HG03469 (cell line): ENCODE measurements at regions not wholly inside any gene's neighbourhood (a gene's known extent, or its start where the extent isn't known, plus 50 kb on each side); places are given as distances from the start of the nearest gene placed in this dataset.
"Not testable (repeated sequence)": the region's sequence is repeated elsewhere in the genome, so short reads cannot be mapped to it uniquely, and the experiment has no call there.

Experiments
- ATAC-seq: cut with Tn5 transposase; IDR thresholded peaks from one replicate; pipeline ENCODE4 v1.9.1; 2021; ENCODE audit warnings: mild to moderate bottlenecking, moderate library complexity, moderate number of reproducible peaks; ENCODE audit not compliant: unreplicated experiment

DNA sequence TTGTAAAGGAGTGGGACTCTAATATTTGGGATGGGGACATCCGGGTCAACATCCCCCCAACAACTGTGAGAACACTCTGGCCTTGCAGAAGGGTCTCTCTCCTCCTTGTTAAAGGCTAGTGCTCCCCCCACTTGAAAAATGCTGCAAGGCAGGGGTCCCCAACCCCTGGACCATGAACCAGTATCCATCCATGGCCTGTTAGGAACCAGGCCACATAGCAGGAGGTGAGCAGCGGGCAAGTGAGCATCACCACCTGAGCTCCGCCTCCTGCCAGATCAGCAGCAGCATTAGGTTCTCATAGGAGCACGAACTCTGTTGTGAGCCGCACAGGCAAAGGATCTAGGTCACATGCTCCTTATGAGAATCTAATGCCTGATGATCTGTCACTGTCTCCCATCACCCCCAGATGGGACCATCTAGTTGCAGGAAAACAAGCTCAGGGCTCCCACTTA lies 243.9 kb upstream of the ID2 start:
- ATAC-seq, result no peak

DNA sequence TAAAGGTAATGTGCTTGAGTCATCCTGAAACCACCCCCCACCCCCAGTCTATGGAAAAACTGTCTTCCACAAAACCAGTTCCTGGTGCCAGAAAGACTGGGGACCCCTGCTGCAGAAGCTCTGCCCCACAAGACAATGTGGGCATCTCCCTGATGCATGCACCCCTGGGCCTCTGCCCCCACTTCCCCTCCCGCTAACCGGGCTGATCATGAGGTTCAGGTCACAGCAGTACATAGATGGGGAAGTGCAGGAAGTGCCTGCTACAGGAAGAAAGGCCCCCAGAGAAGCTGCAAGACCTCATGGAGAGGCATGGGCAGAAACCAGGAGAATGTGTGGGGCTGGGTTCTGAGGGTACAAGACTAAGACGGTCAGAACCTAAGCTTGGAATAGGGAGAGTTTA lies 243.4 kb upstream of the ID2 start:
- ATAC-seq, result no peak

DNA sequence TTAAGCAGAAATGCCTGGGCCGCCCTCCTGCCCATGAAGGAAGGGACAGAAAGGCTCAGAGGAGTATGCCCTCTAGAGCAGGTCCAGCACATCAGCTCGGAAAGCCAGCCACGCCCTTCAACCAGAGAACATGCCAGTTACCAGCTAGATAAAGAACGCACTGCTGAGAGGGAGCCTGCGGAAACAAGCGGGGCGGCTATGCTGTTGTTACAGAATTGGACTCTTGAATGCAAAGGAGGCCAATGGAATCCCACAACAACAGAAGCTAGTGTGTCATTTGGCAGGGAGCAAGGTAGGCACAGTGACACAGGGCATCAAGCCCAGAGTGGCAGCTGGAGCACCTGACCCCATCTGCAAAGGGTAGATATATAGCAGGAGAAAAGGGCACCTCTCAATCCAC lies 242.9 kb upstream of the ID2 start:
- no peak for ATAC-seq

DNA sequence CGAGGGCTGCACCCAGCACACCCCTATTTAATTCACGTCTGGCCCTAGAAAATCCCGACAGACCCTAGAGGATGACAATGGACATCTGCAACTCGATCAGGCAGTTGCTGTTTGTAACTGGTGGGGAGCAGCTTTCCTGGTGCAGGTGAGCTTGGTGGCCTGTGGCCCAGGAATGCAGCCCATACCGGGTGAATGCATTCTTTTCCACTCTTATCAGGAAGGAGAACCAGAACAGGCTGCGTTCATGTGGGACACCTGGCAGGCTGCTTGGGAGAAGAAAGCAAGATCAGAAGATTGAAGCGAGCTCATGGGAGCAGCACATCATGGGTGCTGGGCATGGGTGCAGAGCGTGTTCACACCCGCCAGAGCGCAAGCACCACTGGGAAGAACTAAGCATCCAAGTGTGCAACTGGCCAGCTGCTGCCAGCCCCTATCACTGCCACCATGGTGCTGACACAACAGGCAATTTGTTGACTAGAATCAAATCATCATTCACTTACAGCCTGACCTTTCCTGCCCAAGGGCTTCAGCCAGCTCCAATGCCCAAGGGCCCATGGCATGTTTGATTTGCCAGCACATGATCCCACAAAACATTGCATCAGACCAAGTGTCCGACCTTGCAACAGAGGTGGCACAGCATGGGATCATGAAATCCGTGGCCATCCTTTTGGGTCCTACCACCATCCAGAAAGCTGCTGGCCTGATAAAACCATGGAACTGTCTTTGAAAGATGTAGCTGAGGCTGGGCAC lies 241.7 kb upstream of the ID2 start:
- ATAC-seq, result no peak

DNA sequence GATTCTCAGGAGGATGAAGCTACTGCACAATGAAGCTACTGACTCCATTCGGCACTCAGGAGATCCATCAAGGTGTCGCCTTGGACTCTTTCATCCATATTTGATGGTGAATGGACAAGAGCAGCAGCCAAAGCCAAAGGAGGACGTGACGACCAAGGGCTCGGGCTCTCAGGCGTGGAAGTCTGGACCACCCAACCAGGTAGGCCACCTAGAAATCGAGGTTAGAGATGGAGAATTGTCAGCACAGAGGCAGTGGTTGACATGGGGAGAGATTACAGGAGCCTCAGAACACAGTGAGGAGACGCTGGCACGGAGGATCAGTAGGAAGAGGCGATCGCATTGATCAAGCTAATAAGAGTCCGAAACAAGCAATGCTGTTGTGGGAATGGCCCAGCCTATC lies 240.5 kb upstream of the ID2 start:
- ATAC-seq, result no peak

DNA sequence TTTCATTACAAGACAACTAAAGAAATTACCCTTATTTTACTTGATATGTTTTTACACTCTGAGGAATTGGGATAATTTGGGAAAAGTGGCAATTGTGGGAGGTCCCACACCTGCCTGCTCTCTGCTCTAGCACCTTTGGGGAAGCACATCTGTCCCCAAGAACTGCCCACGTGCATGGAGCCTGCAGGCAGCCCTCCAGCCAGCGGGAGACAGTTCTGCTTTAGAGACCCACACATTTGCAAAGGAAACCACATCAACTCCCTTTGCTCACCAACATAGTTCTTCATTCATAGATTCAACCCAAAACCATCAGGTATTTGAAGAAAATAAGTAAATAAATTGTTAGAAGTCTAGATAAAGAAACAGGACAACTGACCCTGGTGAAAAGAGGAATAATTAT lies 239.9 kb upstream of the ID2 start:
- ATAC-seq, result peak; percentile 73

DNA sequence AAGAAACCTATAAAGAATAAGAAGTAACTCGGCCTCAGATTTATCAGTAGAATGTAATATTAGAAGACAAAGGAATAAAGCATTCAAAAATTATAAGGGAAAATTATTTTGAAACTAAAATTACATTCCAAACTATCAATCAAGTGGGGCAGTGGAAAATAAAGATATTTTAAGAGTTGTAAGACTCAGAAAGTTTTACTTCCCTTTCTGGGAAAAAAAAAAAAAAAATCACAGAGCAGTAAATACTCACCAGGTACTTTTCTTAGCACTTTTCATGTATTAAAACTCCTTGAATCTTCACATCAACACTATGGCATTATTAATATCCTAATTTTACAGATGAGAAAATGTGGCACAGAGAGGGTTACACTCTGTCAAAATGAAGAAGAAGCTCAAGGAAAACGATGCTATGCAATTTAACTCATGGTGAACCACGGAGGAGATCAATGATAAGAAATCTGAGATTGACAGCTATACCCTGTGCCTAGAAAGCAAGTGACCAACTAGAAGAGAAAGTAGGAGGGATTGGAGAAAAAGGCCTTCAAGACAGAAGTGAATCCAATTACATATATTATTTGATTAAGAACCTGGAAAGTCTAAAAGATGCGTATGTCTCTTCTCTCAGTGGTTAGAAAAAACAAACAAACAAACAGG lies 238.9 kb upstream of the ID2 start:
- no peak for ATAC-seq

DNA sequence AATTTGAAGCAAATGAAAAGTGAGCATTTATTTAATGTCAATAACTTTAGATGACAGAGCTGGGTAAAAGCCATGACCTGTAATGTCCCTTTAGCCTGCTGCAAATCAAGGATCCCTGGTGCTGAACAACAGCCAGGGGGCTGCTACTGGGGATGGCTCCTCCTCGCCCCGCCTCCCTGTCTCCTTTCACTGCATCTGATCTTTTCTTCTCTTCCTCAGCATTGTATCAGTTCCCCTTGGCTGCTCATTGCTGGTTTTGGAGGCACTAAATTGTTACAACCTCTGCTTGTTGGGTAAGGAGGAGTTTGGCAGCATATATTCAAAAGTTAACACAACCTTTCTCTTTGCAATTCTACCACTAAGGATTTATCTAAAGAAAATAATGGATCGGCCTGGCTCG lies 236.3 kb upstream of the ID2 start:
- no peak for ATAC-seq

DNA sequence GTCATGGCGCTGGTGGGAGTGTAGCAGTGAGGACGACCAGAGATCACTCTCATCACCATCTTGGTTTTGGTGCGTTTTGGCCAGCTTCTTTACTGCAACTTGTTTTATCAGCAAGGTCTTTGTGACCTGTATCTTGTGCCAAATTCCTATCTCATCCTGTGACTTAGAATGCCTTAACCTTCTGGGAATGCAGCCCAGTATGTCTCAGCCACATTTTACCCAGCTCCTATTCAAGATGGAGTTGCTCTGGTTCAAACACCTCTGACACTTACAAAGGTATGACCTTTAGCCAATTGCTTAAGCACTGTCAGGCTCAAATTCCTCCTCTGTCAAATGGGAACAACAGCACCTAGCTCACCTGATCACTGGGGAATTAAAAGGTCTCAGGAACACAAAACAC lies 235.1 kb upstream of the ID2 start:
- ATAC-seq, result not testable (repeated sequence)

DNA sequence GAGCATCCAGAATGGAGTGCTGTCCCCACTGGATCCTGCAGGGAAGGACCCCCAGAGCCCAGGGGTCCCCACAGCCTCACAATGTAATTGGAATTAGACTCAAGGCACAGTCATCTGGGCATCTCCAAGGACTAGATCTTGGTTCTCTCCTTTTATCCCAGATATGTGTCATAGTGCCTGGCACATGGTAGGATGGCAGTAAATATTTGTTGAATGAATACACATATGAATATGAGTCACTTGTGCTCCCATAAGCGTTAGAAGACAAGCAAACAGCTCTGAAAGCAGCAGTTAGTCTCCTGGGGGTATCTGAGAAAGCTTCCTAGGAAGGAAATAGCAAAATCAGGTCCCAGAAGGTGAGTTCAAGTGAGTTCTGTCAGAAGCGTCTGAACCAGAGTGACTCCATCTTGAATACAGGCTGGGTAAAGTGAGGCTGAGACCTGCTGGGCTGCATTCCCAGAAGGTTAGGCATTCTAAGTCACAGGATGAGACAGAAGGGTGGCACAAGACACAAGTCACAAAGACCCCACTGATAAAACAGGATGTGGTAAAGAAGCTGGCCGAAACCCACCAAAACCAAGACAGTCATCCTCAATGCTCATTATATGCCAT lies 234.1 kb upstream of the ID2 start:
- ATAC-seq, result no peak

DNA sequence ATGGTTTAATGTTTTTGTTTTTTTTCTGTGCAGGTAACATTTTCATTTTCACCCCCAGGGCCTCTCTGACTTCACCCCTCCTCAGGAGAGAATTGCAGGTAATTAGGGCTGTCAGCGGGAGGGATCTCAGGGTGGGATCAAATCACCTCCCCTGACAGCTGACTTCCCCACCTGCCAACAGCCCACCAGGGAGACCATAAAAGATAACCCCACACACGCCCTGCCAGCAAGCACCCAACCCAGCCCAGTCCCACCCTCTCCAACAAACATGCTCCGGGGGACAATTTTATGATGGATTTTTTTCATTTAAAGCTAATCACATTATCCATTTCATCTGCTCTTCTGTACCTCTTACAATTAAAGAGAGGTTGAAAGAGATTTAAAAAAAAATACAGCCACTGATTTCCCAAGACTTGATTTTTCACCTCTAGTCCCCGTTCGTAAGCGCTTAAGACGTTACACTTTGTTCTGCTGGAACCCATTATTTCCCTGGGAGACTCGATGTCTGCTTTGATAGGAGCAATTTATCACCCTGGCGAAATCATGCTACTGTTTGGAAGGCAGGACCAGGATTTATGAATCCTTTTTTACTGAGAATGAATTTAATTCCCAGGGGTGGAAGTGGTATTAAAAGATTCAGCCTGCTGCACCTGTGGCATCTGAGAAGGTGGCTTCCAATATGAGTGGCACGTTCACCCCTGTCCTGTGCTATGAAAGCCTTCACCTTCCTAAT lies 232.9 kb upstream of the ID2 start:
- ATAC-seq, result no peak

DNA sequence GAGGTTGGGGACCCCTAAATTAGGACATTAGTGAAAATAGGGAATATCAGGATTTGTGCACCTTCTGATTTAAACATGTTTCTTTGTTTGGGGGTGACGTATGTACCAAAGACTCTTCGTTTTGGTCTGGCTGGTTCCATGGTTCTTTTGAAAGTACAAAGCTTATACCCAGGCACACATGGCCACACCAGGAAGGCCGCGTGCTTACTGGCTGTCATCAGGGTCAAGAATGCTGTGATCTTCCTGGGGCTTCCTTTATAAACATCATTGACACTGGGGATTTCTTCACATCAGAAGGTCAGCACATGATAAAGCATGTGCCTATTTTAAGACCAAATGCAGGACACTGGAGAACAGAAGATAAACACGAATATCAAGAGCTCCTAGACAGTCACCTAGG lies 230.6 kb upstream of the ID2 start:
- ATAC-seq, result no peak

DNA sequence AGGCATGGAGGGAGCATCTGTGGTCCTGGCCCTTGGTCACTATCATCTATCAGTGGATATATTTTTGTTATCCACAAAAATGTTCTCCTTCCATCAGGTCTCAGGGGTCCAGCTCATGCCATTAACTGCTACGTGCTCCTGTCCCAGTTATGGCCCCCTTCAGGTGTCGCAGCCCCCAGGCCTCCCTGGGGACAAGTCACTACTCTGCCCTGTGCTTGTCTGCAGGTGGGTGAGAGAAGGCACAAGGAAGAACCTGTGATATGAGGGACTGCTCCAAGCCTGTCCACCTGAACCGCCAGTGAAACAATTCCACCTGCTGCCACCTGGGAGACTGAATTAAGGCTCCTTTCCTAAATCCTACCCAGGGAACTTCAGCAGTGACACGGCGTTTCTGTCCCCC lies 229.6 kb upstream of the ID2 start:
- ATAC-seq, result no peak

DNA sequence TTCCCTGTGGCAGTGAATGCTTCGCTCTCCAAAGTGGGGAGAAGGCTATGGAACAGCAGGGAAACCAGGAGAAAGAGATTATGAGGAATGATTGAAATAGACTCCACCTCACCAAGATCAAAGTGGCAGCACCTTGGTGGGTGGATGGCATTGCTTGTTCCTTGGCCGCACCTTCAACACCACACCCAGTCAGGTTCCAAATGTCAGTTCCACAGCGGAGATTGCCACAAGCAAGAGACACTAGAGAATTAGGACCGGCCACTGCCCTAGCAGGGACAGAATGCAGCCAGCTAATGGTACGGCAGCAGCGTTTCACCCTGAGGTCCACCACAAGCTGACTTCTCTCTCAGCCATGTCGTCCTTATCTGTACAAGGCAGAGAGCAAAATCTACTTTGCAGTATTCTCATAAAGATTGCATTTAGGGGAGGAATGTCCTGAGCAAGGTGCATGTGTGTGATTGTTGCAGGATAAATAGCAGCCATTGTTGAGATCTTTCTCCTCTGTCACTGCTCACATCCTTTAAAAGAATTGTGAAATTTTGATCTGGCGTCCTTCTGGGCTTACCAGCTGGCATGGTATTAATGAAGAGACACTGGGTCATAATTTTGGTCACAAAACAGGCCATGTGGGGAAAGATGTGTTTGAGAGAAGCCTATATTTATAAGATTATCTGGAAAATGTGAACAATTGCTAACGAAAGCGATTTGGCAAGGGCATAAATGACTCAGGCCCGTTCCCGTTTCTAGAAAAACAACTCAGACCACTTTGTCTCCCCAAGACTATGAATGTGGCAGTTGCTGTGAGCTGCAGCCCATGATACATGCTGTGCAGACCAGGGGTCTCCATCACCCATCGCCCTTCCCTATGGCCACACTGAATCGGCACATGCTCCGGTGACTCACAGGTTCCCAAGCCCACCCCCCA lies 228.6 kb upstream of the ID2 start:
- ATAC-seq, result no peak

DNA sequence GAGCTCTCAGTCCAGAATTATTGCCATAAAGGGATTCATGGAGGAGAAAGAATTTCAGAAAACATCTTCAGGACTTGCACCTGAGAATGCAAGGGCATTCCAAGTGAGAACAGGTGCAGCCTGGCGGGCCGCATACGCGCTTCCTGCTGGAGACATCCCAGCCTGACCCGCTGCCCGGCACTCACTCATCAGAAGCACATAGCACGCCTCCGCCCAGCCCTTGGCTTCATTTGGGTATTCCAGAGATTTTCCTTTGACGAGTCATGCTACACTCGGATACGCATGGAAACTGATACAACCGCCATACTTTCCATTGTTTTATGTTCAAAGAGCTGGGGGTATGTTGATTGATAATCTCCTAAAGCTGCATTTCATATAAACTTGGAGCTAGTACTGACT lies 228.0 kb upstream of the ID2 start:
- ATAC-seq, result no peak

DNA sequence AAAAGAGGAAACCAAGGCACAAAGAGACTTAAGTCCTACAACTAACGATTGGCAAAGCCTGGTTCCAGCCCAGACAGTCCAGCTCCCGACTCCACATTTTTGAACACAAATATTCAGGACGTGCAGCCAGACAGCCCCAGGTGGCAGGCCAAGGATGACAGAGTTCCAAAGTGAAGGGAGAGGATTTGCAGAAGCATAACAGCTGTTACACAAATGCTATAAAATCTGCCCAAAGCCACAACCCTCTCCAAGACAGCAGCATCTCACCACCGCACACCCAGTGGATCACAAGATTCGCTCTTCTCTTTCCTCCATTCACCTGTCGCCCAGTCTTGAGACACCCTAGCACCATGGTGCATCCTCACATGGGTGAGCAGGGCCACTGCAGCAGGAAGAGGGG lies 227.1 kb upstream of the ID2 start:
- ATAC-seq, result no peak

DNA sequence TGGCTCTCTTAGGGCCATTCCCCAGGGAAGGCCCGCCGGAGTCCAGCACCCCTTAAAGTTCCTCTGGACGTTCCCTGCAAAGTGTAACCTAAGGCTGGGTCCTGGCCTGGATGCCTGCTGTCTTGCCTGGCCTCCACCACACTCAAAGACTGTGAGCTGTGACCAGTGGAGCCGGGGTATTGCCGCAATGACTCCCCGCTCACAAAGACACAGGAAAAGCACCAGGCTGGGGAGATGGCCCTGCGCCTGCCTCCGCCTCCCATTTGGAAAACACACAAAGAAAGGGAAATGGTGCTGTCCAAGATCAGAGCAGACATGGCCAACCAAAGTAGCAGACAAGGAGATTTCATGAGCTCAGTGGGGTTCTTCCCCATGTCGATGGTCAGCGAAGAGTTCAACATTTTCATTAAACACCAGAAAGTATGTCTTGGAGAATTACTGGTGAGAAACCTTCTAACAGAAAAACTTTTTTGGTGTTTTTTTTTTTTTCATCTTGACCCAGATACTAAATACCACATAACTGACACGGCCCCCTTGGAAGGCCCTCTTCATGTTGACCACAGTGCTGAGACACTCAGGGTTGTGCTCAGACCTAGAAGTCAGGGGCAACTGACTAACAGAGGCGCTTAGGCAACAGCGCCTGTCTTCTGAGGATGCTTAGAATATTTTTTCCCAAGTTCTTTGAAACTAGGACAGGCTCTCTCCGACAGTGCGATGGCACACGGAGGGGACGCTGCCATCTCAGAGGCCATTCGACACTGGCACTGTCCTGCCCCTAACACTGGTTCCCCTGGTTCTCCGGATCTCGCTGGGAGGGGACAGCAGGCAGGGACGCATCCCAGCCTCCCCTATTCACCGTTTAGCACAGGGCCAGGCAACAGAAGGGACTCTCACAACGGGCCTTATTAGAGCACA lies 226.4 kb upstream of the ID2 start:
- ATAC-seq, result no peak

DNA sequence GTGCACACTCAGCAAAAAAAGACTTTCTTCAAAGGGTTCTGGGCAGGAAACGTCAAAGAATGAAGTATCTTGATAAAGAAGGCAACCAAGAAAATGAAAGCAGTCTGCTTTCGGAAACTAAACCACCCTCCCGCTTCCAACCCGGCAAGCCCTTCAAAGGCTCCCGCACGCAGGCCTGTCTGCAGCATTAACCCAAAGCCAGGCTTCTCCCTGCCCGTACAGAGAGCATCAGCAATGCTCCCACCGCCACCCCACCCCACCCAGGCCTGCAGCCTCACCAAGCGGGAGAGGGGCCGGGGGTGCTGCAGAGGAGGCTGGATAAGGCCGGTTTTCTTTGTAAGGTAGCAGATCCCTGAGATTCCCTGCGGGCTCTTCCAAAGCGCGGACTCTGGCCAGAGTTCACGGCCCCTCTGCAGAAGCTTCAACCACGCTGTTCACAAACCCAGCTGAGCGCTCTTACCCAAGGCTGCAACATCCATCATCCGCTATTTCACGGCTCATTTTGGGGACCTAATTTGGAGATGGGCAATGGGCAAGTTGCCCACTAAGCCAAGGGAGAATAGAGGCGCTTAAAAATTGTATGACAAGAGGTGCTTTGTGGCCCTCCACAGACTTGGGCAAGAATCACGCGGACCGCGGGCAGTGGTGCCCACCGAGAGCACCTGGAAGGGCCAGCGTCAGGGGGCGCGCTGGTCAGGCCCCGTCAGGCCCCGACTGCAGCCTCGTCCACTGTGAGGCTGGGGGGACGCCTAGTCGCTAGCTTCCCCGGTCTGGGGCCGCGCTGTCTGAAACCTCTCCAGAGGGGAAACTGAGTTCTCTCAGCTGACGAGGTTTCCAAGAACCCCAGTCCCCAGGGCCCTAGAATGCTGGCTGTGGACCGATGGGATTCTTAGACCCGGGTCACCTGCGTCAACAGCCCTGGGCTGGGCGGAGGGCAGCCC lies 225.4 kb upstream of the ID2 start:
- no peak for ATAC-seq
